Sigmoid colon (tissue), 6 donors: ENCODE measurements at regions not wholly inside any gene's neighbourhood (a gene's known extent, or its start where the extent isn't known, plus 50 kb on each side); places are given as distances from the start of the nearest gene placed in this dataset.
A peak's percentile ranks its signal among the peaks of the same experiment; 100 is the strongest.

Experiments
- DNase-seq: peaks from one replicate; pipeline ENCODE4 v3.0.0-alpha.2; 2019
- H3K27ac ChIP-seq, 4 donors: fragments of 200-600 bp; sonication (generic); one replicate each; pipeline ENCODE4 v1.5.1; 2016 to 2019; ENCODE audit warnings: mild to moderate bottlenecking in 1 of 4
- H3K27me3 ChIP-seq, 3 donors: fragments of 200-600 bp; sonication (generic); one replicate each; pipeline ENCODE4 v1.5.1; 2019; ENCODE audit warnings: mild to moderate bottlenecking in 1 of 3
- H3K36me3 ChIP-seq, 4 donors: fragments of 200-600 bp; sonication (generic); one replicate each; pipeline ENCODE4 v1.5.1; 2016 to 2019
- H3K4me1 ChIP-seq, 4 donors: fragments of 200-600 bp; sonication (generic); one replicate each; pipeline ENCODE4 v1.5.1; 2017 to 2019
- H3K4me3 ChIP-seq, 4 donors: fragments of 200-600 bp; sonication (generic); one replicate each; pipeline ENCODE4 v1.5.1; 2017 to 2019; ENCODE audit warnings: mild to moderate bottlenecking in 2 of 4, moderate library complexity in 1 of 4
- H3K9me3 ChIP-seq, 4 donors: fragments of 200-600 bp in 3 of 4; sonication (generic) in 3 of 4; one replicate each; pipeline versions ENCODE4 v1.5.1 to v1.6.1; 2013 to 2019
- CTCF ChIP-seq, 4 experiments: fragments of 450-650 bp in 3 of 4; fragments of 200-600 bp in 1 of 4; IDR thresholded peaks; one replicate each; pipeline ENCODE4 v1.5.1; 2016 to 2019; ENCODE audit warnings: antibody characterized with exemption in 4 of 4, mild to moderate bottlenecking in 3 of 4, moderate library complexity in 2 of 4
- EP300 ChIP-seq, 4 donors: sonication (generic); formaldehyde crosslinking; IDR thresholded peaks; one replicate each; pipeline ENCODE4 v1.6.1; 2017; ENCODE audit warnings: antibody characterized with exemption in 4 of 4
- POLR2A ChIP-seq, 2 donors: fragments of 450-650 bp; IDR thresholded peaks; one replicate each; pipeline ENCODE4 v1.6.1; 2016; ENCODE audit warnings: antibody characterized with exemption in 2 of 2, mild to moderate bottlenecking in 2 of 2, moderate library complexity in 2 of 2
- POLR2AphosphoS5 ChIP-seq, 4 donors: sonication (generic); formaldehyde crosslinking; IDR thresholded peaks; one replicate each; pipeline ENCODE4 v1.6.1; 2017; ENCODE audit warnings: antibody characterized with exemption in 4 of 4
- WGBS, 2 donors: extraction: QIAGEN DNeasy Blood & Tissue Kit; methylation state at CpG; one replicate each; pipeline ENCODE4 v1.1.7; 2013; 5-methylcytosine and 5-hydroxymethylcytosine counted together
- intact Hi-C: fragments of 100-400 bp; cut with DNase I; formaldehyde crosslinking; loops from one replicate; pipeline ENCODE4 v1.15.1; 2023
- donor health status: healthy with polysubstance abuse.
- donor health status: healthy.

GRCh38 chr20:48416002-48416401 lies 411.8 kb downstream of the PREX1 start:
- intact Hi-C loops, result no loop called here
- WGBS, 2 donors, result 67 to 69% methylated on average over 5 of the region's 5 CpGs

GRCh38 chr20:48414786-48415185 lies 413.0 kb downstream of the PREX1 start:
- intact Hi-C loops, result no loop called here
- 75 to 76% methylated on average over 1 of the region's 1 CpG for WGBS, 2 donors
- H3K27ac ChIP-seq, result no peak overlapping the region

More at GRCh38 chr20:48416002-48416401, 411.8 kb downstream of the PREX1 start:
- TF ChIP-seq EP300 (IDR thresholded peaks at IDR 0.05) (no peak), CTCF (IDR thresholded peaks at IDR 0.05) (no peak)
- no peaks in the 10 kb centered on the region for H3K36me3 ChIP-seq
- no peak overlapping the region for H3K4me3 ChIP-seq
- no peak overlapping the region for H3K27ac ChIP-seq
- no peaks in the 10 kb centered on the region for H3K27me3 ChIP-seq
- no peaks in the 10 kb centered on the region for H3K9me3 ChIP-seq
- no peak for DNase-seq
- no peaks in the 10 kb centered on the region for H3K4me1 ChIP-seq

GRCh38 chr20:48411919-48412522 lies 415.8 kb downstream of the PREX1 start:
- no peak for TF ChIP-seq CTCF (IDR thresholded peaks at IDR 0.05)
- TF ChIP-seq POLR2AphosphoS5 (IDR thresholded peaks at IDR 0.05), result no peak
- no peak for TF ChIP-seq POLR2A (IDR thresholded peaks at IDR 0.05)
- no peak for TF ChIP-seq EP300 (IDR thresholded peaks at IDR 0.05)
- H3K9me3 ChIP-seq, result no peaks in the 10 kb centered on the region

More at GRCh38 chr20:48414786-48415185, 413.0 kb downstream of the PREX1 start:
- Histone ChIP-seq H3K4me1 (no peaks in the 10 kb centered on the region), H3K27me3 (no peaks in the 10 kb centered on the region), H3K9me3 (no peaks in the 10 kb centered on the region), H3K4me3 (no peak overlapping the region), H3K36me3 (no peaks in the 10 kb centered on the region)
- DNase-seq, result no peak
- TF ChIP-seq CTCF (IDR thresholded peaks at IDR 0.05) (no peak), EP300 (IDR thresholded peaks at IDR 0.05) (no peak), POLR2A (IDR thresholded peaks at IDR 0.05) (no peak), POLR2AphosphoS5 (IDR thresholded peaks at IDR 0.05) (no peak)

GRCh38 chr20:48411245-48411644 lies 416.6 kb downstream of the PREX1 start:
- intact Hi-C loops, result no loop called here
- Histone ChIP-seq H3K36me3 (no peaks in the 10 kb centered on the region), H3K27me3 (no peaks in the 10 kb centered on the region), H3K4me3 (no peak overlapping the region), H3K27ac (no peak overlapping the region), H3K4me1 (no peaks in the 10 kb centered on the region), H3K9me3 (no peaks in the 10 kb centered on the region)
- 73 to 76% methylated on average over 3 of the region's 3 CpGs for WGBS, 2 donors
- no peak for TF ChIP-seq CTCF (IDR thresholded peaks at IDR 0.05)
- peak in 1 of 4 donors; percentile 26 for TF ChIP-seq POLR2AphosphoS5 (IDR thresholded peaks at IDR 0.05)
- no peak for DNase-seq

More at GRCh38 chr20:48411919-48412522, 415.8 kb downstream of the PREX1 start:
- no peaks in the 10 kb centered on the region for H3K36me3 ChIP-seq
- no peaks in the 10 kb centered on the region for H3K4me1 ChIP-seq
- no peaks in the 10 kb centered on the region for H3K27me3 ChIP-seq
- H3K27ac ChIP-seq, result no peak overlapping the region
- no peak overlapping the region for H3K4me3 ChIP-seq
- 40 to 75% methylated on average over 6 of the region's 6 CpGs for WGBS, 2 donors
- DNase-seq, result no peak
- intact Hi-C loops, result no loop called here

- no peak overlapping the region for H3K27ac ChIP-seq
- no peaks in the 10 kb centered on the region for H3K36me3 ChIP-seq
- no peak for TF ChIP-seq EP300 (IDR thresholded peaks at IDR 0.05)
- no peak for TF ChIP-seq POLR2A (IDR thresholded peaks at IDR 0.05)
- no peak for TF ChIP-seq CTCF (IDR thresholded peaks at IDR 0.05)
- TF ChIP-seq POLR2AphosphoS5 (IDR thresholded peaks at IDR 0.05), result no peak
- H3K4me3 ChIP-seq, result no peak overlapping the region
- no peaks in the 10 kb centered on the region for H3K4me1 ChIP-seq
- intact Hi-C loops, result no loop called here
- no peaks in the 10 kb centered on the region for H3K27me3 ChIP-seq
- 85 to 88% methylated on average over 4 of the region's 4 CpGs for WGBS, 2 donors
- no peaks in the 10 kb centered on the region for H3K9me3 ChIP-seq
- DNase-seq, result no peak
These were observed 418.7 kb downstream of the PREX1 start for GRCh38 chr20:48409055-48409615.
